H1 (cell line): ENCODE measurements at regions not wholly inside any gene's neighbourhood (a gene's known extent, or its start where the extent isn't known, plus 50 kb on each side); places are given as distances from the start of the nearest gene placed in this dataset.

Source experiments
- CHD7 ChIP-seq: fragments of 300-600 bp; sonication (generic); IDR thresholded peaks from 2 replicates; pipeline ENCODE4 v1.7.1; 2012; ENCODE audit warnings: low read length, moderate library complexity, mild to moderate bottlenecking, inconsistent platforms; ENCODE audit not compliant: insufficient replicate concordance
- CTCF ChIP-seq, 3 experiments: IDR thresholded peaks; 1 replicate in 2 of 3; 2 replicates in 1 of 3; pipeline versions ENCODE4 v1.5.1 to v1.6.1; 2011; ENCODE audit warnings: low read length in 3 of 3, mild to moderate bottlenecking in 3 of 3, inconsistent platforms in 2 of 3, low read depth in 1 of 3, moderate library complexity in 1 of 3; ENCODE audit not compliant: insufficient read depth in 1 of 3; ENCODE audit errors: control extremely low read depth in 1 of 3
- EZH2 ChIP-seq: fragments of 200-600 bp; sonication (generic); IDR thresholded peaks from 2 replicates; pipeline ENCODE4 v1.7.1; 2012; ENCODE audit warnings: low read depth, mild to moderate bottlenecking, moderate library complexity, low read length, inconsistent platforms; ENCODE audit not compliant: severe bottlenecking
- POLR2A ChIP-seq, 2 experiments: IDR thresholded peaks; 1 replicate in 1 of 2; 2 replicates in 1 of 2; pipeline ENCODE4 v1.6.1; 2011; ENCODE audit warnings: low read depth in 2 of 2, low read length in 2 of 2, mild to moderate bottlenecking in 2 of 2; ENCODE audit errors: control extremely low read depth in 1 of 2
- POU5F1 ChIP-seq: IDR thresholded peaks from 2 replicates; pipeline ENCODE4 v1.6.1; 2011; ENCODE audit warnings: low read depth, mild to moderate bottlenecking, low read length, moderate library complexity
- RXRA ChIP-seq: IDR thresholded peaks from 2 replicates; pipeline ENCODE4 v1.6.1; 2011; ENCODE audit warnings: low read depth, mild to moderate bottlenecking, low read length, moderate library complexity; ENCODE audit not compliant: insufficient read depth
- SP2 ChIP-seq: IDR thresholded peaks from 2 replicates; pipeline ENCODE4 v1.6.1; 2012; ENCODE audit warnings: mild to moderate bottlenecking, low read length, inconsistent platforms
- TEAD4 ChIP-seq: IDR thresholded peaks from 2 replicates; pipeline ENCODE4 v1.6.1; 2012; ENCODE audit warnings: low read depth, low read length, inconsistent platforms, mixed read lengths

- no peak for TF ChIP-seq CHD7
- TF ChIP-seq RXRA = no peak
- TF ChIP-seq POU5F1 = no peak
- TF ChIP-seq EZH2 = no peak
- TF ChIP-seq CTCF (IDR thresholded peaks at IDR 0.05; ENCODE audit: control extremely low read depth in 1 of 3, insufficient read depth in 1 of 3, low read depth in 1 of 3, low read length in 3 of 3) = no peak
- TF ChIP-seq SP2 = no peak
- no peak for TF ChIP-seq TEAD4
- no peak for TF ChIP-seq POLR2A (IDR thresholded peaks at IDR 0.05; ENCODE audit: control extremely low read depth in 1 of 2, low read depth in 2 of 2, low read length in 2 of 2)
- TF ChIP-seq, all 59 proteins: peak for 0
Measured at GRCh38 chr11:37050311-37050710, 452.3 kb upstream of the RAG2 start (continued).
